K562 (cell line): ENCODE measurements at regions not wholly inside any gene's neighbourhood (a gene's known extent, or its start where the extent isn't known, plus 50 kb on each side); places are given as distances from the start of the nearest gene placed in this dataset.

Experiments
- ATAC-seq: fragments of 200-7000 bp; cut with Tn5 transposase; 3 replicates; pipeline ENCODE4 v1.9.1; 2020; ENCODE audit warnings: moderate library complexity
- BruUV-seq: library from RNA; stranded (reverse); fragments of 400-500 nt; replicated peaks from 2 replicates; lab custom pipeline; 2021; lab: Mats Ljungman, UMichigan
- CTCF ChIA-PET: fragments of 300-600 bp; formaldehyde crosslinking; extraction: SDS; loops from one replicate; lab custom pipeline; 2021; ENCODE audit warnings: low intra/inter-chr PET ratio; lab: Yijun Ruan, JAX
- POLR2A ChIA-PET: fragments of 300-600, 350-650 bp; sonication (Branson Sonifier 250); formaldehyde crosslinking; extraction: SDS; loops from one replicate; lab custom pipeline; 2021; ENCODE audit warnings: antibody characterized with exemption, inconsistent platforms; lab: Yijun Ruan, JAX
- DNase-seq, 4 experiments: peaks; one replicate each; pipeline versions ENCODE4 v3.0.0 to v3.0.0-alpha.2; 2011 to 2018; ENCODE audit warnings: low spot score in 3 of 4, mixed read lengths in 3 of 4; ENCODE audit errors: extremely low read depth in 1 of 4
- FAIRE-seq: peaks from 2 replicates; lab custom pipeline; 2011; peaks lifted over from hg19 to GRCh38; lab: Jason Lieb, UNC
- H2AFZ ChIP-seq: 2 replicates; pipeline ENCODE4 v1.6.0; 2011; ENCODE audit warnings: low read depth, low read length, control low read depth, inconsistent platforms
- H3K27ac ChIP-seq: fragments of 200-600 bp; 3 replicates; pipeline ENCODE4 v1.8.0; 2011; ENCODE audit warnings: low read depth, mild to moderate bottlenecking, control low read depth, inconsistent platforms, low read length, moderate library complexity, mixed read lengths; ENCODE audit errors: extremely low read depth
- H3K27me3 ChIP-seq, 2 experiments: fragments of 300-600 bp in 1 of 2; 2 replicates in 1 of 2; 3 replicates in 1 of 2; pipeline versions ENCODE4 v1.6.0 to v1.8.0; 2011; ENCODE audit warnings: inconsistent platforms in 2 of 2, low read length in 2 of 2, mild to moderate bottlenecking in 1 of 2, mixed read lengths in 1 of 2, moderate library complexity in 1 of 2; ENCODE audit not compliant: control insufficient read depth in 2 of 2, insufficient read depth in 2 of 2
- H3K36me3 ChIP-seq: fragments of 300-600 bp; 3 replicates; pipeline ENCODE4 v1.8.0; 2011; ENCODE audit warnings: mild to moderate bottlenecking, low read length, inconsistent platforms; ENCODE audit not compliant: control insufficient read depth, insufficient read depth
- H3K4me1 ChIP-seq, 2 experiments: fragments of 200-600 bp in 1 of 2; replicated peaks in 1 of 2; 2 replicates in 1 of 2; 3 replicates in 1 of 2; pipeline versions ENCODE4 v1.5.1 to v1.8.0; 2011; ENCODE audit warnings: inconsistent platforms in 2 of 2, low read length in 2 of 2, mild to moderate bottlenecking in 1 of 2, mixed read lengths in 1 of 2, moderate library complexity in 1 of 2; ENCODE audit not compliant: control insufficient read depth in 2 of 2, insufficient read depth in 2 of 2
- H3K4me2 ChIP-seq: 2 replicates; pipeline ENCODE4 v1.6.1; 2011; ENCODE audit warnings: low read length, control low read depth, inconsistent platforms, mixed read lengths; ENCODE audit not compliant: insufficient read depth
- H3K4me3 ChIP-seq: fragments of 200-600 bp; sonication (generic), shearing (Covaris generic); 2 replicates; pipeline ENCODE4 v1.5.1; 2016; ENCODE audit warnings: control low read depth, inconsistent platforms
- H3K79me2 ChIP-seq: fragments of 200-600 bp; 3 replicates; pipeline ENCODE4 v1.8.0; 2011; ENCODE audit warnings: low read length, inconsistent platforms; ENCODE audit not compliant: control insufficient read depth, insufficient read depth
- H3K9ac ChIP-seq, 2 experiments: 2 replicates each; pipeline versions ENCODE4 v1.6.0 to v1.6.1; 2011; ENCODE audit warnings: low read depth in 2 of 2, low read length in 2 of 2, control low read depth in 1 of 2, inconsistent platforms in 1 of 2, mild to moderate bottlenecking in 1 of 2, mixed read lengths in 1 of 2; ENCODE audit not compliant: insufficient read depth in 1 of 2
- H3K9me1 ChIP-seq: one replicate; pipeline ENCODE4 v1.6.0; 2011; ENCODE audit warnings: inconsistent platforms, mild to moderate bottlenecking, low read length, moderate library complexity; ENCODE audit not compliant: control insufficient read depth, insufficient read depth
- H3K9me3 ChIP-seq: replicated peaks from 2 replicates; pipeline ENCODE4 v1.5.1; 2011; ENCODE audit warnings: low read depth, low read length, inconsistent platforms; ENCODE audit not compliant: control insufficient read depth, insufficient read depth
- H4K20me1 ChIP-seq: replicated peaks from 2 replicates; pipeline ENCODE4 v1.6.1; 2011; ENCODE audit warnings: low read length, inconsistent platforms, mixed read lengths; ENCODE audit not compliant: control insufficient read depth, insufficient read depth
- CHD4 ChIP-seq: fragments of 200-600 bp; sonication (generic); IDR thresholded peaks from 3 replicates; pipeline ENCODE4 v1.6.1; 2012; ENCODE audit warnings: low read depth, mild to moderate bottlenecking, mixed read lengths, low read length, inconsistent platforms; ENCODE audit not compliant: insufficient read depth, insufficient replicate concordance, poor library complexity, severe bottlenecking
- IRF2 ChIP-seq: sonication (generic); formaldehyde crosslinking; IDR thresholded peaks from 2 replicates; pipeline ENCODE4 v1.8.1; 2022; ENCODE audit warnings: mild to moderate bottlenecking, missing genetic modification reagents
- NRF1 ChIP-seq, 2 experiments: fragments of 450-650 bp; IDR thresholded peaks in 1 of 2; conservative IDR thresholded peaks in 1 of 2; 2 replicates each; pipeline ENCODE4 v1.6.1; 2014; ENCODE audit warnings: mild to moderate bottlenecking in 2 of 2
- SRSF3 ChIP-seq: fragments of 200-400 bp; formaldehyde crosslinking; IDR thresholded peaks from 2 replicates; pipeline ENCODE4 v1.6.1; 2016; ENCODE audit warnings: mild to moderate bottlenecking, low read length, moderate library complexity; ENCODE audit not compliant: insufficient read depth
- WGBS: fragments of 100-300 bp; shearing (Covaris generic); methylation state at CpG from one replicate; pipeline ENCODE4 v1.1.6; 2016; ENCODE audit warnings: low coverage, mixed read lengths; ENCODE audit not compliant: insufficient coverage; ENCODE audit errors: missing lambda C conversion rate; 5-methylcytosine and 5-hydroxymethylcytosine counted together
- in situ Hi-C: fragments of 300-500 bp; cut with MboI; formaldehyde crosslinking; loops from 4 replicates; pipeline ENCODE4 v1.15.0; 2018; ENCODE audit warnings: inconsistent platforms, mixed read lengths
- intact Hi-C: fragments of 100-400 bp; cut with micrococcal nuclease; formaldehyde crosslinking; loops from 2 replicates; pipeline ENCODE4 v1.14.2; 2022
- TF ChIP-seq, protein P1 (sequence below): fragments of 450-650 bp; formaldehyde crosslinking; IDR thresholded peaks from 2 replicates; pipeline ENCODE4 v1.4.0; 2020; ENCODE audit warnings: mild to moderate bottlenecking, moderate library complexity
- TF ChIP-seq, protein P2 (sequence below), 2 experiments: fragments of 450-650 bp; IDR thresholded peaks; 2 replicates each; pipeline ENCODE4 v1.6.1; 2016
- TF ChIP-seq, protein P3 (sequence below): fragments of 200-600 bp; sonication (generic); IDR thresholded peaks from one replicate; pipeline ENCODE4 v1.6.1; 2012; ENCODE audit warnings: mild to moderate bottlenecking, low read depth, low read length, inconsistent platforms

- Histone ChIP-seq H3K4me3 (no peak overlapping the region), H3K4me2 (no peak overlapping the region), H3K4me1 (no peaks in the 10 kb centered on the region), H3K9ac (no peak overlapping the region), H3K27me3 (no peaks in the 10 kb centered on the region), H3K9me3 (no peaks in the 10 kb centered on the region), H2AFZ (peak overlapping the region; percentile 30), H3K27ac (no peak overlapping the region), H3K36me3 (no peaks in the 10 kb centered on the region), H4K20me1 (no peaks in the 10 kb centered on the region), H3K79me2 (no peaks in the 10 kb centered on the region), H3K9me1 (no peaks in the 10 kb centered on the region)
- ChIA-PET POLR2A (no interaction called here), CTCF (no interaction called here)
- WGBS: 45% methylated on average over 1 of the region's 1 CpG
- FAIRE-seq: no peak
- DNase-seq: no peak
- in situ Hi-C loops (no loop called here), intact Hi-C loops (no loop called here)
- no peak for ATAC-seq
- BruUV-seq: no TSS peak
- TF ChIP-seq, protein P1, sequence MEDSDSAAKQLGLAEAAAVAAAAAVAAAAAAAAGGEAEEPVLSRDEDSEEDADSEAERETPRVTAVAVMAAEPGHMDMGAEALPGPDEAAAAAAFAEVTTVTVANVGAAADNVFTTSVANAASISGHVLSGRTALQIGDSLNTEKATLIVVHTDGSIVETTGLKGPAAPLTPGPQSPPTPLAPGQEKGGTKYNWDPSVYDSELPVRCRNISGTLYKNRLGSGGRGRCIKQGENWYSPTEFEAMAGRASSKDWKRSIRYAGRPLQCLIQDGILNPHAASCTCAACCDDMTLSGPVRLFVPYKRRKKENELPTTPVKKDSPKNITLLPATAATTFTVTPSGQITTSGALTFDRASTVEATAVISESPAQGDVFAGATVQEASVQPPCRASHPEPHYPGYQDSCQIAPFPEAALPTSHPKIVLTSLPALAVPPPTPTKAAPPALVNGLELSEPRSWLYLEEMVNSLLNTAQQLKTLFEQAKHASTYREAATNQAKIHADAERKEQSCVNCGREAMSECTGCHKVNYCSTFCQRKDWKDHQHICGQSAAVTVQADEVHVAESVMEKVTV (CRISPR knock-in tag): no peak
- TF ChIP-seq NRF1 (conservative IDR thresholded peaks at IDR 0.05 in 1 of 2, IDR thresholded peaks at IDR 0.05 in 1 of 2) (no peak), IRF2 (no peak), CHD4 (no peak), SRSF3 (no peak)
- TF ChIP-seq, protein P2, sequence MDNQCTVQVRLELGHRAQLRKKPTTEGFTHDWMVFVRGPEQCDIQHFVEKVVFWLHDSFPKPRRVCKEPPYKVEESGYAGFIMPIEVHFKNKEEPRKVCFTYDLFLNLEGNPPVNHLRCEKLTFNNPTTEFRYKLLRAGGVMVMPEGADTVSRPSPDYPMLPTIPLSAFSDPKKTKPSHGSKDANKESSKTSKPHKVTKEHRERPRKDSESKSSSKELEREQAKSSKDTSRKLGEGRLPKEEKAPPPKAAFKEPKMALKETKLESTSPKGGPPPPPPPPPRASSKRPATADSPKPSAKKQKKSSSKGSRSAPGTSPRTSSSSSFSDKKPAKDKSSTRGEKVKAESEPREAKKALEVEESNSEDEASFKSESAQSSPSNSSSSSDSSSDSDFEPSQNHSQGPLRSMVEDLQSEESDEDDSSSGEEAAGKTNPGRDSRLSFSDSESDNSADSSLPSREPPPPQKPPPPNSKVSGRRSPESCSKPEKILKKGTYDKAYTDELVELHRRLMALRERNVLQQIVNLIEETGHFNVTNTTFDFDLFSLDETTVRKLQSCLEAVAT (IDR thresholded peaks at IDR 0.05): no peak
- TF ChIP-seq, protein P3, sequence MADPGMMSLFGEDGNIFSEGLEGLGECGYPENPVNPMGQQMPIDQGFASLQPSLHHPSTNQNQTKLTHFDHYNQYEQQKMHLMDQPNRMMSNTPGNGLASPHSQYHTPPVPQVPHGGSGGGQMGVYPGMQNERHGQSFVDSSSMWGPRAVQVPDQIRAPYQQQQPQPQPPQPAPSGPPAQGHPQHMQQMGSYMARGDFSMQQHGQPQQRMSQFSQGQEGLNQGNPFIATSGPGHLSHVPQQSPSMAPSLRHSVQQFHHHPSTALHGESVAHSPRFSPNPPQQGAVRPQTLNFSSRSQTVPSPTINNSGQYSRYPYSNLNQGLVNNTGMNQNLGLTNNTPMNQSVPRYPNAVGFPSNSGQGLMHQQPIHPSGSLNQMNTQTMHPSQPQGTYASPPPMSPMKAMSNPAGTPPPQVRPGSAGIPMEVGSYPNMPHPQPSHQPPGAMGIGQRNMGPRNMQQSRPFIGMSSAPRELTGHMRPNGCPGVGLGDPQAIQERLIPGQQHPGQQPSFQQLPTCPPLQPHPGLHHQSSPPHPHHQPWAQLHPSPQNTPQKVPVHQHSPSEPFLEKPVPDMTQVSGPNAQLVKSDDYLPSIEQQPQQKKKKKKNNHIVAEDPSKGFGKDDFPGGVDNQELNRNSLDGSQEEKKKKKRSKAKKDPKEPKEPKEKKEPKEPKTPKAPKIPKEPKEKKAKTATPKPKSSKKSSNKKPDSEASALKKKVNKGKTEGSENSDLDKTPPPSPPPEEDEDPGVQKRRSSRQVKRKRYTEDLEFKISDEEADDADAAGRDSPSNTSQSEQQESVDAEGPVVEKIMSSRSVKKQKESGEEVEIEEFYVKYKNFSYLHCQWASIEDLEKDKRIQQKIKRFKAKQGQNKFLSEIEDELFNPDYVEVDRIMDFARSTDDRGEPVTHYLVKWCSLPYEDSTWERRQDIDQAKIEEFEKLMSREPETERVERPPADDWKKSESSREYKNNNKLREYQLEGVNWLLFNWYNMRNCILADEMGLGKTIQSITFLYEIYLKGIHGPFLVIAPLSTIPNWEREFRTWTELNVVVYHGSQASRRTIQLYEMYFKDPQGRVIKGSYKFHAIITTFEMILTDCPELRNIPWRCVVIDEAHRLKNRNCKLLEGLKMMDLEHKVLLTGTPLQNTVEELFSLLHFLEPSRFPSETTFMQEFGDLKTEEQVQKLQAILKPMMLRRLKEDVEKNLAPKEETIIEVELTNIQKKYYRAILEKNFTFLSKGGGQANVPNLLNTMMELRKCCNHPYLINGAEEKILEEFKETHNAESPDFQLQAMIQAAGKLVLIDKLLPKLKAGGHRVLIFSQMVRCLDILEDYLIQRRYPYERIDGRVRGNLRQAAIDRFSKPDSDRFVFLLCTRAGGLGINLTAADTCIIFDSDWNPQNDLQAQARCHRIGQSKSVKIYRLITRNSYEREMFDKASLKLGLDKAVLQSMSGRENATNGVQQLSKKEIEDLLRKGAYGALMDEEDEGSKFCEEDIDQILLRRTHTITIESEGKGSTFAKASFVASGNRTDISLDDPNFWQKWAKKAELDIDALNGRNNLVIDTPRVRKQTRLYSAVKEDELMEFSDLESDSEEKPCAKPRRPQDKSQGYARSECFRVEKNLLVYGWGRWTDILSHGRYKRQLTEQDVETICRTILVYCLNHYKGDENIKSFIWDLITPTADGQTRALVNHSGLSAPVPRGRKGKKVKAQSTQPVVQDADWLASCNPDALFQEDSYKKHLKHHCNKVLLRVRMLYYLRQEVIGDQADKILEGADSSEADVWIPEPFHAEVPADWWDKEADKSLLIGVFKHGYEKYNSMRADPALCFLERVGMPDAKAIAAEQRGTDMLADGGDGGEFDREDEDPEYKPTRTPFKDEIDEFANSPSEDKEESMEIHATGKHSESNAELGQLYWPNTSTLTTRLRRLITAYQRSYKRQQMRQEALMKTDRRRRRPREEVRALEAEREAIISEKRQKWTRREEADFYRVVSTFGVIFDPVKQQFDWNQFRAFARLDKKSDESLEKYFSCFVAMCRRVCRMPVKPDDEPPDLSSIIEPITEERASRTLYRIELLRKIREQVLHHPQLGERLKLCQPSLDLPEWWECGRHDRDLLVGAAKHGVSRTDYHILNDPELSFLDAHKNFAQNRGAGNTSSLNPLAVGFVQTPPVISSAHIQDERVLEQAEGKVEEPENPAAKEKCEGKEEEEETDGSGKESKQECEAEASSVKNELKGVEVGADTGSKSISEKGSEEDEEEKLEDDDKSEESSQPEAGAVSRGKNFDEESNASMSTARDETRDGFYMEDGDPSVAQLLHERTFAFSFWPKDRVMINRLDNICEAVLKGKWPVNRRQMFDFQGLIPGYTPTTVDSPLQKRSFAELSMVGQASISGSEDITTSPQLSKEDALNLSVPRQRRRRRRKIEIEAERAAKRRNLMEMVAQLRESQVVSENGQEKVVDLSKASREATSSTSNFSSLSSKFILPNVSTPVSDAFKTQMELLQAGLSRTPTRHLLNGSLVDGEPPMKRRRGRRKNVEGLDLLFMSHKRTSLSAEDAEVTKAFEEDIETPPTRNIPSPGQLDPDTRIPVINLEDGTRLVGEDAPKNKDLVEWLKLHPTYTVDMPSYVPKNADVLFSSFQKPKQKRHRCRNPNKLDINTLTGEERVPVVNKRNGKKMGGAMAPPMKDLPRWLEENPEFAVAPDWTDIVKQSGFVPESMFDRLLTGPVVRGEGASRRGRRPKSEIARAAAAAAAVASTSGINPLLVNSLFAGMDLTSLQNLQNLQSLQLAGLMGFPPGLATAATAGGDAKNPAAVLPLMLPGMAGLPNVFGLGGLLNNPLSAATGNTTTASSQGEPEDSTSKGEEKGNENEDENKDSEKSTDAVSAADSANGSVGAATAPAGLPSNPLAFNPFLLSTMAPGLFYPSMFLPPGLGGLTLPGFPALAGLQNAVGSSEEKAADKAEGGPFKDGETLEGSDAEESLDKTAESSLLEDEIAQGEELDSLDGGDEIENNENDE: no peak
Observed at GRCh38 chr2:145524836-145525235, 1004.9 kb upstream of the ZEB2 start.
